ENCODE measurements at regions not wholly inside any gene's neighbourhood (a gene's known extent, or its start where the extent isn't known, plus 50 kb on each side); places are given as distances from the start of the nearest gene placed in this dataset.
"Not testable (repeated sequence)": the region's sequence is repeated elsewhere in the genome, so short reads cannot be mapped to it uniquely, and the experiment has no call there.

GRCh38 chr5:174472956-174473355 is 251.4 kb upstream of the MSX2 start:
- 99% methylated on average over 2 of the region's 2 CpGs for WGBS
- no peaks in the 10 kb centered on the region for H3K4me1 ChIP-seq
- H3K27ac ChIP-seq, result no peak overlapping the region
- DNase-seq (ENCODE audit: low spot score in 2 of 2), result no peak
- no peaks in the 10 kb centered on the region for H3K9me3 ChIP-seq
- no peaks in the 10 kb centered on the region for H3K27me3 ChIP-seq
- no peak for TF ChIP-seq EP300 (IDR thresholded peaks at IDR 0.05)
- no peak for TF ChIP-seq POLR2AphosphoS5 (IDR thresholded peaks at IDR 0.05)
- TF ChIP-seq, protein P1, sequence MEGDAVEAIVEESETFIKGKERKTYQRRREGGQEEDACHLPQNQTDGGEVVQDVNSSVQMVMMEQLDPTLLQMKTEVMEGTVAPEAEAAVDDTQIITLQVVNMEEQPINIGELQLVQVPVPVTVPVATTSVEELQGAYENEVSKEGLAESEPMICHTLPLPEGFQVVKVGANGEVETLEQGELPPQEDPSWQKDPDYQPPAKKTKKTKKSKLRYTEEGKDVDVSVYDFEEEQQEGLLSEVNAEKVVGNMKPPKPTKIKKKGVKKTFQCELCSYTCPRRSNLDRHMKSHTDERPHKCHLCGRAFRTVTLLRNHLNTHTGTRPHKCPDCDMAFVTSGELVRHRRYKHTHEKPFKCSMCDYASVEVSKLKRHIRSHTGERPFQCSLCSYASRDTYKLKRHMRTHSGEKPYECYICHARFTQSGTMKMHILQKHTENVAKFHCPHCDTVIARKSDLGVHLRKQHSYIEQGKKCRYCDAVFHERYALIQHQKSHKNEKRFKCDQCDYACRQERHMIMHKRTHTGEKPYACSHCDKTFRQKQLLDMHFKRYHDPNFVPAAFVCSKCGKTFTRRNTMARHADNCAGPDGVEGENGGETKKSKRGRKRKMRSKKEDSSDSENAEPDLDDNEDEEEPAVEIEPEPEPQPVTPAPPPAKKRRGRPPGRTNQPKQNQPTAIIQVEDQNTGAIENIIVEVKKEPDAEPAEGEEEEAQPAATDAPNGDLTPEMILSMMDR (IDR thresholded peaks at IDR 0.05), result no peak
- no peak for TF ChIP-seq POLR2A (IDR thresholded peaks at IDR 0.05)
- no peak overlapping the region for H3K4me3 ChIP-seq
- no peaks in the 10 kb centered on the region for H3K36me3 ChIP-seq

- not testable (repeated sequence) for DNase-seq (ENCODE audit: low spot score in 2 of 2); H3K4me1 ChIP-seq; H3K9me3 ChIP-seq; H3K27me3 ChIP-seq; H3K4me3 ChIP-seq; H3K27ac ChIP-seq; H3K36me3 ChIP-seq
- WGBS, result 92% methylated on average over 3 of the region's 3 CpGs
Measured at GRCh38 chr5:174476001-174476400, 248.4 kb upstream of the MSX2 start.

- no peak overlapping the region for H3K4me3 ChIP-seq
- H3K27me3 ChIP-seq, result peaks cover 19% of the 10 kb centered on the region
- TF ChIP-seq, protein P1 (IDR thresholded peaks at IDR 0.05), result no peak
- TF ChIP-seq POLR2AphosphoS5 (IDR thresholded peaks at IDR 0.05) (no peak), POLR2A (IDR thresholded peaks at IDR 0.05) (no peak), EP300 (IDR thresholded peaks at IDR 0.05) (no peak)
- H3K36me3 ChIP-seq, result no peaks in the 10 kb centered on the region
- H3K27ac ChIP-seq, result no peak overlapping the region
- H3K9me3 ChIP-seq, result peaks cover 4% of the 10 kb centered on the region
- DNase-seq (ENCODE audit: low spot score in 2 of 2), result no peak
- H3K4me1 ChIP-seq, result peaks cover 4% of the 10 kb centered on the region
Measured at GRCh38 chr5:174479325-174479724, 245.1 kb upstream of the MSX2 start.

GRCh38 chr5:174481737-174482136 is 242.6 kb upstream of the MSX2 start:
- Histone ChIP-seq H3K27me3 (peaks cover 19% of the 10 kb centered on the region), H3K36me3 (no peaks in the 10 kb centered on the region), H3K9me3 (peaks cover 7% of the 10 kb centered on the region), H3K4me3 (no peak overlapping the region), H3K27ac (no peak overlapping the region), H3K4me1 (peaks cover 4% of the 10 kb centered on the region)
- DNase-seq (ENCODE audit: low spot score in 2 of 2), result no peak
- TF ChIP-seq POLR2AphosphoS5 (IDR thresholded peaks at IDR 0.05) (no peak), POLR2A (IDR thresholded peaks at IDR 0.05) (no peak)
- TF ChIP-seq, protein P1 (IDR thresholded peaks at IDR 0.05), result no peak
- WGBS, result 88% methylated on average over 1 of the region's 1 CpG

DNA sequence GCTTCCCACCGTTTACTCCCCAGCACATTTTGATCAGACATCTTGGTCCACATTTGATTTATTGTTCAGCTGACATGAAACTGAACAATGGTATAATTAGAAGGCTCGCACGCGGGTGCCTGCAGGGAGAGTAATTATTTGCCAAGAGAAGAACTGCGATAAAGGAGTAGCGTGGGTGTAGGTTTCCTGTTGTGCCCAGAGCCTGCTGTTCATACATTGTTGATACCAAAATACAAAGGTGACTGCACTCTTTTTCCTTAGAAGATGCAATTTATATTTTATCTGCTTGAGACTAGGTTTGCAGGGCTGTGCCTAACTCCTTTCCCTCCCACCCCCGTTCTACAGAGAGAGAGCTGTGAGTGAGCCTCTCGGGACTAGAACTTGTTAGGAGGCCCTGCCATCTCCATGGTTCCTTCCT is 241.8 kb upstream of the MSX2 start:
- WGBS, result 32% methylated on average over 7 of the region's 8 CpGs
- TF ChIP-seq EP300 (IDR thresholded peaks at IDR 0.05) (no peak), POLR2AphosphoS5 (IDR thresholded peaks at IDR 0.05) (no peak), POLR2A (IDR thresholded peaks at IDR 0.05) (no peak)
- TF ChIP-seq, protein P1 (IDR thresholded peaks at IDR 0.05), result no peak
- Histone ChIP-seq H3K9me3 (peaks cover 7% of the 10 kb centered on the region), H3K27me3 (peaks cover 19% of the 10 kb centered on the region), H3K4me3 (no peak overlapping the region), H3K4me1 (peaks cover 4% of the 10 kb centered on the region), H3K27ac (no peak overlapping the region), H3K36me3 (no peaks in the 10 kb centered on the region)
- no peak for DNase-seq (ENCODE audit: low spot score in 2 of 2)

DNA sequence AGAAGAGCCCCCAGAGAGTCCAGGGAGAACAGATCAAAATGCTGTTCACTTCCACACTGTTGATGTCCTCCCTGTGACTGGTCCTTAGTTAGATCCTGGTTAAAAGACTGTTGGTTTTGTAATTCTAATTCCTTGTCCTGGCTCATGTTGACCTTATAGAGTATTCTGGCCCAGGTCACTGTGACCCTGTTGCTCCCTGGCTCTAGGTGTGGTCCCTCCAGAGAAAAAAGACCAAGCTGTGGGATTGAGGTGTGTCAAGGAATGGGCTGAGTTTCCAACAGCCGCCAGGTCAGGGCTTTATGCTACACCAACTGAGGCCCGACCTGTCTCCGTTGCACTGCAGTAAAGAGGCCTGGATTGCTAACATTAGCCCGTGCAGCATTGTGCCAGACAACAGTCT is 241.0 kb upstream of the MSX2 start:
- H3K4me3 ChIP-seq, result no peak overlapping the region
- H3K27ac ChIP-seq, result no peak overlapping the region
- no peaks in the 10 kb centered on the region for H3K36me3 ChIP-seq
- H3K9me3 ChIP-seq, result peaks cover 7% of the 10 kb centered on the region
- H3K4me1 ChIP-seq, result peaks cover 4% of the 10 kb centered on the region
- peaks cover 19% of the 10 kb centered on the region for H3K27me3 ChIP-seq
- TF ChIP-seq, protein P1 (IDR thresholded peaks at IDR 0.05), result no peak
- TF ChIP-seq POLR2AphosphoS5 (IDR thresholded peaks at IDR 0.05), result no peak
- TF ChIP-seq POLR2A (IDR thresholded peaks at IDR 0.05), result no peak
- DNase-seq (ENCODE audit: low spot score in 2 of 2), result no peak
- WGBS, result 96% methylated on average over 4 of the region's 4 CpGs

Measured in suprapubic skin (tissue), 4 donors.